GM12872 (cell line): ENCODE measurements at regions not wholly inside any gene's neighbourhood (a gene's known extent, or its start where the extent isn't known, plus 50 kb on each side); places are given as distances from the start of the nearest gene placed in this dataset.

ENCODE experiments used
- CTCF ChIP-seq: IDR thresholded peaks from 3 replicates; pipeline ENCODE4 v1.5.1; 2011; ENCODE audit warnings: low read depth, mild to moderate bottlenecking, low read length, moderate library complexity; ENCODE audit not compliant: insufficient read depth

GRCh38 chr18:64219517-64219916 lies 70.6 kb upstream of the LINC00305 start:
- TF ChIP-seq CTCF, result no peak

GRCh38 chr18:64210401-64210949 lies 61.6 kb upstream of the LINC00305 start:
- no peak for TF ChIP-seq CTCF

GRCh38 chr18:64208516-64208915 lies 59.6 kb upstream of the LINC00305 start:
- no peak for TF ChIP-seq CTCF

DNA sequence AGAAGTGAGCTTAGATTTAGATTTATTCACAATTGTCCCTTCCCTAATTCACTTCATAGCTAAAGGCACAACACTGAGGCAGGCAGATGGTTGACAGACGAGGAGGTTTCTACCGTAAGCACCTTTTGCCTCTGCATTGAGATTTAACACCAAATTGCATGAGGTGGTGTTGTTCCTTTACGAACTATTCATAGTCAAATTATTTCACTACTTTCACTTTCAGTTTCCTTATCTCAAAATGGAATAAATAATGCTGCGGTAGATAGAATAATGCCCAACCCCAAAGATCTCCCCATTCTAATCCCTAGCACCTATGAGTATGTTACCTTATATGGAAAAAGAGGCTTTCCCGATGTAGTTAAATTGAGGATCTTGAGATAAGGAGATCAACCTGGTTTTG lies 58.9 kb upstream of the LINC00305 start:
- TF ChIP-seq CTCF, result no peak

DNA sequence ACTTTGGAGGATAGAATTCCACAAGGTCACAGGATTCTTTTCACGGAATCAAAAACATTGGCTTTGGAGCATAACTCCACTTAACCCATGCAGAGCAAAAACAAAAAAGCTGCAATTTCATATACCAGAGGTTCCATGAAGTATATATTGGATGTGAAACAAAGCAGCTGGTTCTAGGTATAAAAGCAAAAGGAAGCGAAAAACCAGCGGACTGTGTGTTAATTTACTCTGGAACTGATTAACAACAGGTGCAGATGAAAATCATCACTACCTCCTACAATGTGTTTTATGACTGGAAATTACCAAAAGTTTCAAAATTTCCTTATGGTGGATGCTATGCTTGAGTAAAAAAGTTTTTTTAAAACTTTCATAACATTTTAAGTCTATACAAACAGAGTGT lies 54.4 kb upstream of the LINC00305 start:
- no peak for TF ChIP-seq CTCF

GRCh38 chr18:64202863-64203262 lies 54.0 kb upstream of the LINC00305 start:
- no peak for TF ChIP-seq CTCF

GRCh38 chr18:64202210-64202836 lies 53.4 kb upstream of the LINC00305 start:
- no peak for TF ChIP-seq CTCF
